Effector memory CD4-positive, alpha-beta T cell (primary cell): ENCODE measurements at regions not wholly inside any gene's neighbourhood (a gene's known extent, or its start where the extent isn't known, plus 50 kb on each side); places are given as distances from the start of the nearest gene placed in this dataset.
"Not testable (repeated sequence)": the region's sequence is repeated elsewhere in the genome, so short reads cannot be mapped to it uniquely, and the experiment has no call there.

Experiments used
- DNase-seq, 3 donors: peaks; one replicate each; pipeline ENCODE4 v3.0.0-alpha.2; 2020
- H3K27ac ChIP-seq: 2 replicates; pipeline ENCODE4 v1.7.0; 2013; ENCODE audit warnings: mild to moderate bottlenecking, low read length, moderate library complexity; ENCODE audit not compliant: insufficient read depth, poor library complexity, severe bottlenecking
- H3K27me3 ChIP-seq: replicated peaks from 2 replicates; pipeline ENCODE4 v1.7.0; 2013; ENCODE audit warnings: mild to moderate bottlenecking, low read length; ENCODE audit not compliant: insufficient read depth, control insufficient read depth, poor library complexity, severe bottlenecking
- H3K36me3 ChIP-seq: 2 replicates; pipeline ENCODE4 v1.7.0; 2013; ENCODE audit warnings: mild to moderate bottlenecking, low read length, moderate library complexity; ENCODE audit not compliant: control insufficient read depth, insufficient read depth
- H3K4me1 ChIP-seq: 2 replicates; pipeline ENCODE4 v1.7.0; 2013; ENCODE audit warnings: low read length, mild to moderate bottlenecking; ENCODE audit not compliant: control insufficient read depth, insufficient read depth, poor library complexity, severe bottlenecking
- H3K4me3 ChIP-seq: 2 replicates; pipeline ENCODE4 v1.7.0; 2013; ENCODE audit warnings: low read length, low read depth, mild to moderate bottlenecking; ENCODE audit not compliant: insufficient read depth, poor library complexity, severe bottlenecking
- H3K9me3 ChIP-seq: 2 replicates; pipeline ENCODE4 v1.7.0; 2013; ENCODE audit warnings: mild to moderate bottlenecking, low read length, moderate library complexity; ENCODE audit not compliant: control insufficient read depth

DNA sequence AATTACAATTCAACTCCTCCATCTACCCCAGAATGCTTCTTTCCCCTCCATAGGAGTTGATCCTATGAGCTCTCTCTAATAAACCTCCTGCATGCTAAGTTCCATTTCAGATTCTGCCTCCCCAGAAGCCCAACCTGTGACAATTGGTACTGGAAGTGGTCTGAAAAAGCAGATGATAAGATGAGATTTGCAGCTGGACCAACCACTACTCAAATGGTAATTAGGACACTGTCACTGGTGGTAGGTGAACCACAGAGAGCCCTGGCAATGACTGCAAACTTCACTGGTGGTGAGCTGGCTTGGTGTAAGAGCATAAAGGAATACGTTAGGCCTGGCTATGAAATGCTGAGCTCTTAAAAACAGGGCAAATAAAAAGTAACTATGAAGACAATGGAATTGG lies 112.6 kb downstream of the ESM1 start:
- no peaks in the 10 kb centered on the region for H3K4me1 ChIP-seq
- H3K27me3 ChIP-seq = peaks cover 3% of the 10 kb centered on the region
- H3K4me3 ChIP-seq = no peak overlapping the region
- H3K9me3 ChIP-seq = no peaks in the 10 kb centered on the region
- H3K27ac ChIP-seq = no peak overlapping the region
- no peak for DNase-seq
- no peaks in the 10 kb centered on the region for H3K36me3 ChIP-seq

DNA sequence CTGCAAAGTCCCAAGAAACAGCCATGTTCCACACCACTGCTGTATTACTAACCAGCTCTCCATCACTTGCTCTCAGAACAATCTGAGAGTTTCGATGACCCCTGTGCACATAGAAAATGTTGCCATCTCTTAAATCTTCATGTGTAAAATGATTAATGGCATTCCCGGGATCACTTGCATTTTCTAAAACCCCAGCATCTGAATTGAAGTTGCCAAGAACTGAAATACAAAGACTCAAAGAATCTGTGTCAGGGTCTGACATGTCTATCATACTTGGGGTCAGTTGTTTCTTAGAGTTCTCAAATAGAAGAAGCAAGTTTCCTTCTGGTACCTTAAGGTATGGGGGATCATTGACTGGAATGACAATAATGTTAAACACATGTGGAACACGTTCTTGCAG lies 115.1 kb downstream of the ESM1 start:
- no peaks in the 10 kb centered on the region for H3K9me3 ChIP-seq
- no peak for DNase-seq
- no peak overlapping the region for H3K27ac ChIP-seq
- H3K36me3 ChIP-seq = no peaks in the 10 kb centered on the region
- peaks cover 3% of the 10 kb centered on the region for H3K27me3 ChIP-seq
- peaks cover 5% of the 10 kb centered on the region for H3K4me1 ChIP-seq
- no peak overlapping the region for H3K4me3 ChIP-seq

DNA sequence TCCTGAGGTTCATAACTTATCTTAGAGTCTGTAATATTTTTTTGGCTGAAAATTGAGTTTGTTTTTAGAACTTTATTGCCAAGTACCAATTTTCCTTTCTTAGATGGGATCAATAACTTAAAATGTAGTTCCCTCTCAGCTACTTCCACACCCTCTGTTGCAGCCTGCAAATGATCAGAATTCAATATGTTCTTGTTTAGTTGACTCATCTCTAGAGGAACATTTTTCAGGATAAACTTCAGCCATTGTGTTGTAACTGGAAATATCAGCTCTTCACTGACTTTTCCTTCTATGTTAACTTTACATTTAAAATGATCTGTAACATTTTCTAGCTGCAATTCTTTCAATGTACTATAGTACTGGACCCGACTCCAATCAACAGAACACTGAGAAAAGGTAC lies 115.7 kb downstream of the ESM1 start:
- H3K27ac ChIP-seq = no peak overlapping the region
- H3K4me1 ChIP-seq = peaks cover 5% of the 10 kb centered on the region
- H3K27me3 ChIP-seq = no peaks in the 10 kb centered on the region
- H3K9me3 ChIP-seq = no peaks in the 10 kb centered on the region
- no peak for DNase-seq
- H3K4me3 ChIP-seq = no peak overlapping the region
- no peaks in the 10 kb centered on the region for H3K36me3 ChIP-seq

DNA sequence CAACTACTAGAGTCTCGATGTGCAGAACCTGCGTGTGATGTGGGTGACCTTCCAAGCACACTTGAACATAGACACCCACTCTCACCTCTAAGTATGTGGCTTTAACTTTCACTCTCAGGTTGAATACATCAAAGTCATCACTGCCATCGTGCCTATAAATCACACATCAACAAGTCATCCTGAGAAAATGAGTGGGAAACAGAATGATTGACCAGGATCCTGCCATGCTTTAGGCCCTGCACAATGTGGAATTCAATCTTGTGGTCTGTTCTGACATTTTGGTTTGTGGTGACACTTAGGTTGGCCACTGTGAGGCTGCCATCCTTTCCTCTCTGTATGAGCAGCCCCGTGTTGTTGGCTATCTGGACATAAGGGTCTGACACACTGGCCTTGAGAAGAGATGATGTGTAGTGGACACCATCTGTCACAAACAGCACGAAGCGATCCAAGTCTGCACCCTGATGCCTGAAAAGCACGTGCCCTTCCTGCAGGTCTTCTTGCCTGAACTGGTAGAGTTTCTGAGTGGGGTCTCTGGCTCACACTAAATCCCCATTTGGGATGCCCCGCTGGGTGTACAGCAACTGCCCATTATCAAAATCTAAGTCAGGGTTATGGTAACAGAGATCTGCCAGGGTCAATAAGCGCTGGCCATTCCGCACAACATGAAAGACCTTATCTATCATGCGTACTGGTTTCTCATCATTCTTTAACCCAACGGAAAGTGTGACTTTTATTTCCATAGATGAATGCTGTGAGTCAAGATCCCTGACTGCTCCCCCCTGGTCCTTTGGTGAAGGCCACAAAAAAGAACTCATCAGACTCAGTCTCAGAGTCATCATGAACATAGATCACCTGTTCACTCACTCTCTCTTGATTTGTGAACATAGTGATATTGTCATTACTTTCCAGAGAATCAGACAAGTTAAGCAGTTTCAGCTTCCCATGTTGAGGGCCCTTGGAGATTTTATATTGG lies 116.6 kb downstream of the ESM1 start:
- Histone ChIP-seq H3K4me3 (no peak overlapping the region), H3K9me3 (no peaks in the 10 kb centered on the region), H3K27me3 (no peaks in the 10 kb centered on the region), H3K4me1 (peaks cover 5% of the 10 kb centered on the region), H3K27ac (no peak overlapping the region), H3K36me3 (no peaks in the 10 kb centered on the region)
- DNase-seq = no peak

DNA sequence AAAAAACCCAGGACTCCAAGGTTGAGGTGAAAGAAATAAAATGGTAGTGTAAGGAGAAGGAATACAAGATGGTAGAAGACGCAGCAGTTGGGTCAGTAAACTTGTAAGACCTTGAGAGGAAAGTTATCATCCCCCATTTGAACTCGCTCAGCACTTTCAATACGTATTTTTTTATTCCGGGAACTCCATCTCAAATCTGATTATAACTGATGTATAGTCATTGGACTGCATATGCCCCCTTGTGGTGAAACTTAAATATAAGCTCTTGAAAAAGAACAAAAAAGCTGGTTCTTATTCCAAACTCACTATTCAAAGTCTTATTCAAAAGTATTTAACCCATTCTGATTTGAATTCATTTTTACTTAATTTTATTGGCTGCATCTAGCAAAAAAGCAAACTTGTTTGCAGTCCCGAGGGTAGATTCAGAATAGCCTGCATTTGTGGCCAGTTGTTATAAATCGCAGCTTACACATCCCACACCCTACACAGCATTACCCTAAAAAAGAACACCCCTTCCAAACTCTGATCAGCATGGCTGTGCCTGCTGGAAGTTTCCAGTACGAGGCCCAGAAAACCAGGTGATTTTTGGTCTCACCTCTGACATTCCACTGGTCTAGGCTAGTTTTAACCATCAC lies 118.0 kb downstream of the ESM1 start:
- Histone ChIP-seq H3K4me1 (peaks cover 5% of the 10 kb centered on the region), H3K36me3 (no peaks in the 10 kb centered on the region), H3K9me3 (no peaks in the 10 kb centered on the region), H3K27ac (no peak overlapping the region), H3K4me3 (no peak overlapping the region), H3K27me3 (no peaks in the 10 kb centered on the region)
- DNase-seq = no peak

DNA sequence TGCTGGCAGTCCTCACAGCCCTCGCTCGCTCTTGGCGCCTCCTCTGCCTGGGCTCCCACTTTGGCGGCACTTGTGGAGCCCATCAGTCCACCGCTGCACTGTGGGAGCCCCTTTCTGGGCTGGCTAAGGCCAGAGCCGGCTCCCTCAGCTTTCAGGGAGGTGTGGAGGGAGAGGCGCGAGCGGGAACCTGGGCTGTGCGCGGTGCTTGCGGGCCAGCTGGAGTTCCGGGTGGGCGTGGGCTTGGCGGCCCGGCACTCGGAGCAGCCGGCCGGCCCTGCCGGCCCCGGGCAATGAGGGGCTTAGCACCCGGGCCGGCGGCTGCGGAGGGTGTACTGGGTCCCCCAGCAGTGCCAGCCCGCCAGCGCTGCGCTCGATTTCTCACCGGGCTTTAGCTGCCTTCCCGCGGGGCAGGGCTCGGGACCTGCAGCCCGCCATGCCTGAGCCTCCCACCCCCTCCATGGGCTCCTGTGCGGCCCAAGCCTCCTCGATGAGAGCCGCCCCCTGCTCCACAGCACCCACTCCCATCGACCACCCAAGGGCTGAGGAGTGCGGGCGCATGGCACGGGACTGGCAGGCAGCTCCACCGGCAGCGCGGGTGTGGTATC lies 120.4 kb downstream of the ESM1 start:
- not testable (repeated sequence) for H3K4me1 ChIP-seq, H3K27ac ChIP-seq, H3K4me3 ChIP-seq, H3K36me3 ChIP-seq, DNase-seq, H3K27me3 ChIP-seq, H3K9me3 ChIP-seq

DNA sequence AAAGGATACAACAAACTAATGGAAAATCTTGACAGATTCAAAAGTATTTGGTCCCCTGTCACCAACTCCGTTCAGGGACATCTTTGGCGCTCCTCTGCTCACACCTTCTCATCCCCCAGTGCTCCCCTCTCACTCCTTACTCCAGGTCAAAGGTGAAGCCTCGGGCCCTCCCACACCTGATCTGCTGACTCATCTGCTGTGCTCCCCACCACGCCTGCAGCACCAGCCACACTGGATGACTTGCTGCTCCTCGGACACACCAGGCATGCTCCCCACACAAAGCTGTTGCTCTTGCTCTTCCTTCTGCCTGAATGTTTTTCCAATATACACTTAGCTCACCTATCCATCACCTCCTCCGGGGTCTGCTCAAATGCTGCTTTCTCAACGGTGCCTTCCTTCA lies 123.4 kb downstream of the ESM1 start:
- Histone ChIP-seq H3K4me1 (peaks cover 3% of the 10 kb centered on the region), H3K27me3 (no peaks in the 10 kb centered on the region), H3K9me3 (peaks cover 8% of the 10 kb centered on the region), H3K4me3 (no peak overlapping the region), H3K27ac (no peak overlapping the region), H3K36me3 (no peaks in the 10 kb centered on the region)
- no peak for DNase-seq

DNA sequence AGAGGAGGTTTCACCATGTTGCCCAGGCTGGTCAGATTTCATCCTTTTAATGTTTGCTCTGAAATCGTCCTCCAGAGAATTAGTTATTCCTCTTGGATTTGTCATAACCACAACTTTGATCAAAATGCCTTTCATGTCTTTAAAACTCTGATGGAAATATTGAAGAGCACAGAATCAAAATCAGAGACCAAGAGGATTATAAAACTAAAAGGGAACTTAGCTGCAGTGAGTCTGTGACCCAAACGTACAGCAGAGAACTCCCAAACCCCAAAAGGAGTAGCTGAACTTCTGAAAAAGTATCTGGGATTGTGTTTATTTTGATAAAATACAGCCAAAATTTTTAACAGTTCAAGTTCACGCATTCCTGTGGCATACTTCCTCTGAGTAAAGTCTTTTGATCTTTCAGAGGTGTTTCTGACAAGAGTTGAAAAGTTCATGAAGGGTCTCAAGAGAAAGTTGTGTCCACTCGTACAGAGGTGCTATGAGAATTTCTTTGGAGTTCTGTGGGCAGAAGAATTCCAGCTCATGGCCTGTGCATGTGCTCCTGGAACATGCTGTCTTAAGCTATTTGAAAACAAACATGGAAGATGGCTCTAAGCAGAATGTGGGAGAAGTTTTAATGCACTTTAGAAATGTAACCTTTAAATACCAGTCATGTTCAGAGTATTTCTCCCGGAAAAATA lies 124.0 kb downstream of the ESM1 start:
- no peaks in the 10 kb centered on the region for H3K27me3 ChIP-seq
- H3K4me3 ChIP-seq = no peak overlapping the region
- no peak overlapping the region for H3K27ac ChIP-seq
- H3K9me3 ChIP-seq = peaks cover 8% of the 10 kb centered on the region
- no peak for DNase-seq
- no peaks in the 10 kb centered on the region for H3K36me3 ChIP-seq
- H3K4me1 ChIP-seq = no peaks in the 10 kb centered on the region

DNA sequence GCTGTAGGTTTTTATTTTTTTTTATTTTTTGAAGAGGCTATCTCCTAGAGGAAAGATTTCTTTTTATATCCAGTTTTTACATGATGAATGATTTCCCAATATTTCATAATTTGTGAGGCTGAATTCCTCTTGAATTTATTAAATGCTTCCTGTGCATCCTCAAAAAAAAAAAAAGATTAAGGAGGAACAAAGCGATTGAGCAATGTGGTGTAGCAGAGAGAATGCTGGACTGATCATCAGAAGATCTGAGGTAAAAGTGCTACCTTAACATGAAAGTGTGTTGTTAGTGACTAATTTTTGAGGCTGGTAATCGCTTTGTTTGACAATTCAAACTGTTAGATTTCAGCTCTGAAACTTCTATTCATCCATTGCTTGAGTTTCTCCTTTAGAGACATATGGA lies 125.1 kb downstream of the ESM1 start:
- Histone ChIP-seq H3K4me3 (no peak overlapping the region), H3K27me3 (no peaks in the 10 kb centered on the region), H3K4me1 (no peaks in the 10 kb centered on the region), H3K27ac (no peak overlapping the region), H3K36me3 (no peaks in the 10 kb centered on the region), H3K9me3 (peaks cover 8% of the 10 kb centered on the region)
- no peak for DNase-seq
